ENCODE measurements at regions not wholly inside any gene's neighbourhood (a gene's known extent, or its start where the extent isn't known, plus 50 kb on each side); places are given as distances from the start of the nearest gene placed in this dataset.

DNA sequence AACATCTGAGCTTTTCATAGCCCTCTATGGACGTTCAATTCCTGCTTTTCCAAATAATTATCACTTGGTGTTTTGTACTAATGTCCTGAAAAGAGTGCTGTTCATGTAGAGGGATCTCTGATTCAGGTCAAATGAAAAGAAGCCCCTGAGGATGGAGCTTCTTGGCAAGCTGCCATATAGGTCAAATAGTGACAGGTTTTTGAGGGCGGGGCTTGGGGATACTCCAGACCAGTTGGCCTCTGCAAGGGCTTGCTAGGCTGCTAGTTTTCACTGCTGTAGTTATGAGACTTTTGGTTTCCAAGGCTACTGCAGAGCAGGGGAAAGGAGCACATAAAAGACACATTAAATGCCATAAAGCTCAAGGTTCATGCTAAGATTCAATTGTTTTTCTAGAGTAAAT lies 257.2 kb upstream of the CACNA2D1 start:
- ATAC-seq (ENCODE audit: low read depth) = no peak
- no peak overlapping the region for H3K4me2 ChIP-seq (ENCODE audit: low read depth, low read length)

More for the DNA sequence above, 257.2 kb upstream of the CACNA2D1 start:
- no peak overlapping the region for H3K4me3 ChIP-seq (ENCODE audit: insufficient read depth, low read depth, low read length)
- H2BK120ac ChIP-seq (ENCODE audit: low read depth, low read length) = no peak overlapping the region
- no CpG with 5 or more reads among the region's 2 CpGs for WGBS, 2 experiments (ENCODE audit: extremely low coverage in 2 of 2, insufficient read length in 1 of 2)
- no peak overlapping the region for H2BK5ac ChIP-seq (ENCODE audit: low read depth, low read length, poor library complexity, severe bottlenecking)
- no peak overlapping the region for H4K91ac ChIP-seq (ENCODE audit: insufficient read depth, low read depth, low read length)
- no peak overlapping the region for H2AFZ ChIP-seq (replicated peaks; ENCODE audit: low read length, poor library complexity)
- H2BK15ac ChIP-seq (ENCODE audit: low read depth, low read length) = no peak overlapping the region
- H3K18ac ChIP-seq (ENCODE audit: low read depth, low read length) = peak overlapping the region; percentile 6; the same call in 1 of the 2 replicates
- no peak overlapping the region for H4K8ac ChIP-seq (ENCODE audit: low read depth in 2 of 2, low read length in 2 of 2)
- peaks cover 2% of the 10 kb centered on the region; the same call in 1 of the 2 replicates for H3K4me1 ChIP-seq (ENCODE audit: control insufficient read depth, insufficient read depth, low read length)
- H2BK20ac ChIP-seq (ENCODE audit: low read depth, low read length) = no peak overlapping the region
- no peak overlapping the region for H4K5ac ChIP-seq (ENCODE audit: low read depth, low read length)
- intact Hi-C loops (cut with micrococcal nuclease) = loop anchor here (5.0 kb wide), 1 partner anchor 83 kb away; no protein-coding TSS in a partner anchor
- CTCF ChIA-PET = interaction anchor here (0.5 kb wide), 1 partner anchor 399 kb away, joined by 3 read pairs; no protein-coding TSS in a partner anchor
- no peak for DNase-seq
- H3K9me3 ChIP-seq (ENCODE audit: control insufficient read depth, insufficient read depth, low read length) = 0 out of 2 replicates have a peak, but pooled peaks cover 2% of the 10 kb centered on the region
- H4K20me1 ChIP-seq (ENCODE audit: insufficient read depth, low read length) = no peaks in the 10 kb centered on the region
- no peak overlapping the region for H3K9ac ChIP-seq (ENCODE audit: low read depth, low read length)
- POLR2A ChIA-PET (ENCODE audit: unreplicated experiment) = no interaction called here
- no peak overlapping the region for H2AK5ac ChIP-seq (ENCODE audit: low read depth, low read length)
- H3K23ac ChIP-seq (ENCODE audit: low read depth, low read length) = no peak overlapping the region
- no TSS peak for BruUV-seq (replicated peaks)
- dilution Hi-C loops (cut with HindIII; ENCODE audit: low sequenced_read_pairs, unreplicated experiment) = no loop called here
- H3K27ac ChIP-seq (ENCODE audit: insufficient read depth, low read length) = no peak overlapping the region
- no peaks in the 10 kb centered on the region for H3K79me1 ChIP-seq (ENCODE audit: low read depth in 1 of 2, low read length in 2 of 2)
- no peak overlapping the region for H3K14ac ChIP-seq (replicated peaks; ENCODE audit: low read depth, low read length)
- no peak for TF ChIP-seq MAFK (IDR thresholded peaks at IDR 0.05; ENCODE audit: low read depth, low read length)
- no peaks in the 10 kb centered on the region for H3K36me3 ChIP-seq (ENCODE audit: control insufficient read depth, insufficient read depth, low read length)
- H2AK9ac ChIP-seq (replicated peaks; ENCODE audit: low read depth, low read length, poor library complexity) = no peak overlapping the region
- H3K27me3 ChIP-seq (ENCODE audit: control insufficient read depth, insufficient read depth, low read length) = no peaks in the 10 kb centered on the region
- no peaks in the 10 kb centered on the region for H3K9me1 ChIP-seq (ENCODE audit: insufficient read depth, low read length)
- no peak overlapping the region for H3K56ac ChIP-seq (ENCODE audit: extremely low read depth, insufficient read depth, low read length)
- H3K4ac ChIP-seq (ENCODE audit: low read depth, low read length) = no peak overlapping the region
- in situ Hi-C loops (cut with MboI; ENCODE audit: low sequenced_read_pairs) = no loop called here
